ENCODE measurements at regions not wholly inside any gene's neighbourhood (a gene's known extent, or its start where the extent isn't known, plus 50 kb on each side); places are given as distances from the start of the nearest gene placed in this dataset.

GRCh38 chr3:99111235-99111634 lies 209.7 kb upstream of the DCBLD2 start:
- Mint-ChIP-seq H3K9me3 (no peaks in the 10 kb centered on the region), H3K27me3 (ENCODE audit: low read depth) (no peaks in the 10 kb centered on the region), H3K4me3 (ENCODE audit: low read depth) (no peak overlapping the region), H3K4me1 (ENCODE audit: low read depth) (no peaks in the 10 kb centered on the region), H3K36me3 (ENCODE audit: low read depth) (no peaks in the 10 kb centered on the region), H3K27ac (no peak overlapping the region)
- DNase-seq (ENCODE audit: low spot score) = no peak
- intact Hi-C loops (cut with micrococcal nuclease) = no loop called here

- intact Hi-C loops (cut with micrococcal nuclease) = no loop called here
- no peak overlapping the region for H3K27ac Mint-ChIP-seq
- H3K9me3 Mint-ChIP-seq = no peaks in the 10 kb centered on the region
- no peaks in the 10 kb centered on the region for H3K36me3 Mint-ChIP-seq (ENCODE audit: low read depth)
- H3K4me1 Mint-ChIP-seq (ENCODE audit: low read depth) = no peaks in the 10 kb centered on the region
- no peak for DNase-seq (ENCODE audit: low spot score)
- no peaks in the 10 kb centered on the region for H3K27me3 Mint-ChIP-seq (ENCODE audit: low read depth)
- no peak overlapping the region for H3K4me3 Mint-ChIP-seq (ENCODE audit: low read depth)
Observed at GRCh38 chr3:99110401-99110800, 208.9 kb upstream of the DCBLD2 start.

GRCh38 chr3:99108508-99108907 lies 207.0 kb upstream of the DCBLD2 start:
- Mint-ChIP-seq H3K4me3 (ENCODE audit: low read depth) (no peak overlapping the region), H3K4me1 (ENCODE audit: low read depth) (no peaks in the 10 kb centered on the region), H3K9me3 (no peaks in the 10 kb centered on the region), H3K36me3 (ENCODE audit: low read depth) (no peaks in the 10 kb centered on the region), H3K27ac (no peak overlapping the region), H3K27me3 (ENCODE audit: low read depth) (no peaks in the 10 kb centered on the region)
- intact Hi-C loops (cut with micrococcal nuclease) = no loop called here
- no peak for DNase-seq (ENCODE audit: low spot score)

GRCh38 chr3:99094606-99095005 lies 193.1 kb upstream of the DCBLD2 start:
- Mint-ChIP-seq H3K9me3 (no peaks in the 10 kb centered on the region), H3K27ac (no peak overlapping the region), H3K4me1 (ENCODE audit: low read depth) (no peaks in the 10 kb centered on the region), H3K4me3 (ENCODE audit: low read depth) (no peak overlapping the region), H3K36me3 (ENCODE audit: low read depth) (no peaks in the 10 kb centered on the region), H3K27me3 (ENCODE audit: low read depth) (peaks cover 2% of the 10 kb centered on the region)
- DNase-seq (ENCODE audit: low spot score) = no peak
- intact Hi-C loops (cut with micrococcal nuclease) = no loop called here

- Mint-ChIP-seq H3K27me3 (ENCODE audit: low read depth) (peaks cover 2% of the 10 kb centered on the region), H3K27ac (no peak overlapping the region), H3K4me1 (ENCODE audit: low read depth) (no peaks in the 10 kb centered on the region), H3K9me3 (no peaks in the 10 kb centered on the region), H3K4me3 (ENCODE audit: low read depth) (no peak overlapping the region), H3K36me3 (ENCODE audit: low read depth) (no peaks in the 10 kb centered on the region)
- intact Hi-C loops (cut with micrococcal nuclease) = no loop called here
- DNase-seq (ENCODE audit: low spot score) = no peak
Observed at GRCh38 chr3:99087277-99087676, 185.8 kb upstream of the DCBLD2 start.

- intact Hi-C loops (cut with micrococcal nuclease) = no loop called here
- Mint-ChIP-seq H3K9me3 (no peaks in the 10 kb centered on the region), H3K27me3 (ENCODE audit: low read depth) (no peaks in the 10 kb centered on the region), H3K27ac (no peak overlapping the region), H3K4me1 (ENCODE audit: low read depth) (no peaks in the 10 kb centered on the region), H3K36me3 (ENCODE audit: low read depth) (no peaks in the 10 kb centered on the region), H3K4me3 (ENCODE audit: low read depth) (no peak overlapping the region)
- DNase-seq (ENCODE audit: low spot score) = no peak
Observed at GRCh38 chr3:99084826-99085225, 183.3 kb upstream of the DCBLD2 start.

GRCh38 chr3:99084156-99084555 lies 182.7 kb upstream of the DCBLD2 start:
- no peaks in the 10 kb centered on the region for H3K4me1 Mint-ChIP-seq (ENCODE audit: low read depth)
- no peaks in the 10 kb centered on the region for H3K36me3 Mint-ChIP-seq (ENCODE audit: low read depth)
- H3K4me3 Mint-ChIP-seq (ENCODE audit: low read depth) = no peak overlapping the region
- H3K27ac Mint-ChIP-seq = no peak overlapping the region
- intact Hi-C loops (cut with micrococcal nuclease) = no loop called here
- H3K27me3 Mint-ChIP-seq (ENCODE audit: low read depth) = no peaks in the 10 kb centered on the region
- H3K9me3 Mint-ChIP-seq = no peaks in the 10 kb centered on the region
- no peak for DNase-seq (ENCODE audit: low spot score)

- Mint-ChIP-seq H3K36me3 (ENCODE audit: low read depth) (no peaks in the 10 kb centered on the region), H3K4me3 (ENCODE audit: low read depth) (no peak overlapping the region)
- intact Hi-C loops (cut with micrococcal nuclease) = no loop called here
Observed at GRCh38 chr3:99071096-99071495, 169.6 kb upstream of the DCBLD2 start.

GRCh38 chr3:99069973-99070372 lies 168.5 kb upstream of the DCBLD2 start:
- no peaks in the 10 kb centered on the region for H3K4me1 Mint-ChIP-seq (ENCODE audit: low read depth)
- DNase-seq (ENCODE audit: low spot score) = no peak
- intact Hi-C loops (cut with micrococcal nuclease) = no loop called here
- H3K27me3 Mint-ChIP-seq (ENCODE audit: low read depth) = no peaks in the 10 kb centered on the region
- H3K4me3 Mint-ChIP-seq (ENCODE audit: low read depth) = no peak overlapping the region
- no peaks in the 10 kb centered on the region for H3K9me3 Mint-ChIP-seq
- H3K36me3 Mint-ChIP-seq (ENCODE audit: low read depth) = no peaks in the 10 kb centered on the region
- H3K27ac Mint-ChIP-seq = no peak overlapping the region

More at GRCh38 chr3:99071096-99071495, 169.6 kb upstream of the DCBLD2 start:
- Mint-ChIP-seq H3K9me3 (no peaks in the 10 kb centered on the region), H3K27me3 (ENCODE audit: low read depth) (no peaks in the 10 kb centered on the region), H3K27ac (no peak overlapping the region), H3K4me1 (ENCODE audit: low read depth) (no peaks in the 10 kb centered on the region)
- DNase-seq (ENCODE audit: low spot score) = no peak

GRCh38 chr3:99066863-99067262 lies 165.4 kb upstream of the DCBLD2 start:
- no peaks in the 10 kb centered on the region for H3K36me3 Mint-ChIP-seq (ENCODE audit: low read depth)
- no peak overlapping the region for H3K4me3 Mint-ChIP-seq (ENCODE audit: low read depth)
- DNase-seq (ENCODE audit: low spot score) = no peak
- no peaks in the 10 kb centered on the region for H3K9me3 Mint-ChIP-seq
- no peaks in the 10 kb centered on the region for H3K27me3 Mint-ChIP-seq (ENCODE audit: low read depth)
- intact Hi-C loops (cut with micrococcal nuclease) = no loop called here
- H3K27ac Mint-ChIP-seq = no peak overlapping the region
- H3K4me1 Mint-ChIP-seq (ENCODE audit: low read depth) = no peaks in the 10 kb centered on the region

- no peaks in the 10 kb centered on the region for H3K36me3 Mint-ChIP-seq (ENCODE audit: low read depth)
- no peaks in the 10 kb centered on the region for H3K27me3 Mint-ChIP-seq (ENCODE audit: low read depth)
- H3K4me1 Mint-ChIP-seq (ENCODE audit: low read depth) = no peaks in the 10 kb centered on the region
- intact Hi-C loops (cut with micrococcal nuclease) = no loop called here
- no peak for DNase-seq (ENCODE audit: low spot score)
- no peak overlapping the region for H3K4me3 Mint-ChIP-seq (ENCODE audit: low read depth)
- no peaks in the 10 kb centered on the region for H3K9me3 Mint-ChIP-seq
- H3K27ac Mint-ChIP-seq = no peak overlapping the region
Observed at GRCh38 chr3:99049164-99049563, 147.7 kb upstream of the DCBLD2 start.

GRCh38 chr3:99041747-99042146 lies 140.3 kb upstream of the DCBLD2 start:
- Mint-ChIP-seq H3K9me3 (no peaks in the 10 kb centered on the region), H3K4me3 (ENCODE audit: low read depth) (no peak overlapping the region), H3K36me3 (ENCODE audit: low read depth) (no peaks in the 10 kb centered on the region), H3K27me3 (ENCODE audit: low read depth) (no peaks in the 10 kb centered on the region), H3K4me1 (ENCODE audit: low read depth) (no peaks in the 10 kb centered on the region), H3K27ac (no peak overlapping the region)
- no peak for DNase-seq (ENCODE audit: low spot score)
- intact Hi-C loops (cut with micrococcal nuclease) = no loop called here

- Mint-ChIP-seq H3K9me3 (peaks cover 10% of the 10 kb centered on the region), H3K27ac (no peak overlapping the region), H3K4me3 (ENCODE audit: low read depth) (no peak overlapping the region), H3K27me3 (ENCODE audit: low read depth) (no peaks in the 10 kb centered on the region), H3K36me3 (ENCODE audit: low read depth) (no peaks in the 10 kb centered on the region), H3K4me1 (ENCODE audit: low read depth) (no peaks in the 10 kb centered on the region)
- no peak for DNase-seq (ENCODE audit: low spot score)
- intact Hi-C loops (cut with micrococcal nuclease) = no loop called here
Observed at GRCh38 chr3:99031778-99032177, 130.3 kb upstream of the DCBLD2 start.

- H3K9me3 Mint-ChIP-seq = peaks cover 10% of the 10 kb centered on the region
- no peaks in the 10 kb centered on the region for H3K4me1 Mint-ChIP-seq (ENCODE audit: low read depth)
- intact Hi-C loops (cut with micrococcal nuclease) = loop anchor here (2.0 to 5.0 kb wide), 2 partner anchors 149 to 729 kb away; no protein-coding TSS in a partner anchor
Observed at GRCh38 chr3:99023590-99024192, 122.2 kb upstream of the DCBLD2 start.

More at GRCh38 chr3:99023590-99024192, 122.2 kb upstream of the DCBLD2 start:
- Mint-ChIP-seq H3K27ac (no peak overlapping the region), H3K4me3 (ENCODE audit: low read depth) (no peak overlapping the region), H3K27me3 (ENCODE audit: low read depth) (no peaks in the 10 kb centered on the region), H3K36me3 (ENCODE audit: low read depth) (no peaks in the 10 kb centered on the region)
- no peak for DNase-seq (ENCODE audit: low spot score)

Measured in activated T-helper 2 cell treated with anti-CD3 and anti-CD28 coated beads, Interferon-gamma antibody, Interleukin-2, Interleukin-4, amounts not matched to agents 10 μg/mL and 5 μg/mL and 100 μg/mL, durations not matched to agents 14 hours and 24 hours and 36 hours (primary cell).